DND-41 (cell line): ENCODE measurements at regions not wholly inside any gene's neighbourhood (a gene's known extent, or its start where the extent isn't known, plus 50 kb on each side); places are given as distances from the start of the nearest gene placed in this dataset.

Experiments used
- ATAC-seq: fragments of 200-7000 bp; cut with Tn5 transposase; 3 replicates; pipeline ENCODE4 v1.9.1; 2021; ENCODE audit warnings: low read depth; ENCODE audit not compliant: insufficient read depth
- DNase-seq: peaks from one replicate; pipeline ENCODE4 v3.0.0-alpha.2; 2020
- H2AFZ ChIP-seq: 2 replicates; pipeline ENCODE4 v1.6.0; 2012; ENCODE audit warnings: low read depth, low read length
- H3K27ac ChIP-seq: 2 replicates; pipeline ENCODE4 v1.5.1; 2012; ENCODE audit warnings: low read length, inconsistent platforms
- H3K27me3 ChIP-seq: fragments of 200-600 bp; sonication (generic); 2 replicates; pipeline ENCODE4 v1.6.0; 2012; ENCODE audit warnings: low read length, mild to moderate bottlenecking, inconsistent platforms; ENCODE audit not compliant: insufficient read depth, poor library complexity
- H3K36me3 ChIP-seq: 2 replicates; pipeline ENCODE4 v1.5.1; 2012; ENCODE audit warnings: low read length, inconsistent platforms; ENCODE audit not compliant: insufficient read depth
- H3K4me1 ChIP-seq: 2 replicates; pipeline ENCODE4 v1.5.1; 2012; ENCODE audit warnings: mild to moderate bottlenecking, low read length; ENCODE audit not compliant: insufficient read depth
- H3K4me2 ChIP-seq: 2 replicates; pipeline ENCODE4 v1.6.0; 2012; ENCODE audit warnings: mild to moderate bottlenecking, moderate library complexity, low read length, inconsistent platforms; ENCODE audit not compliant: insufficient read depth
- H3K4me3 ChIP-seq, 2 experiments: fragments of 200-600 bp in 1 of 2; shearing (Covaris generic) in 1 of 2; 2 replicates each; pipeline ENCODE4 v1.5.1; 2012 to 2016; ENCODE audit warnings: inconsistent platforms in 2 of 2, low read length in 2 of 2, mild to moderate bottlenecking in 2 of 2, low read depth in 1 of 2, moderate library complexity in 1 of 2
- H3K79me2 ChIP-seq: 2 replicates; pipeline ENCODE4 v1.6.0; 2012; ENCODE audit warnings: low read length, inconsistent platforms; ENCODE audit not compliant: insufficient read depth
- H3K9ac ChIP-seq: 2 replicates; pipeline ENCODE4 v1.6.0; 2012; ENCODE audit warnings: low read depth, mild to moderate bottlenecking, inconsistent platforms, low read length, moderate library complexity
- H3K9me3 ChIP-seq: 2 replicates; pipeline ENCODE4 v1.5.1; 2012; ENCODE audit warnings: low read length, moderate library complexity, mild to moderate bottlenecking, inconsistent platforms; ENCODE audit not compliant: insufficient read depth, severe bottlenecking
- H4K20me1 ChIP-seq: 2 replicates; pipeline ENCODE4 v1.6.0; 2012; ENCODE audit warnings: low read length; ENCODE audit not compliant: insufficient read depth
- CTCF ChIP-seq: IDR thresholded peaks from 2 replicates; pipeline ENCODE4 v1.5.1; 2012; ENCODE audit warnings: borderline replicate concordance, low read length, moderate library complexity, mild to moderate bottlenecking; ENCODE audit not compliant: poor library complexity, severe bottlenecking; ENCODE audit errors: extremely low read depth
- EZH2 ChIP-seq: IDR thresholded peaks from 3 replicates; pipeline ENCODE4 v1.6.1; 2012; ENCODE audit warnings: borderline replicate concordance, low read depth, mild to moderate bottlenecking, moderate library complexity, low read length, inconsistent platforms; ENCODE audit not compliant: severe bottlenecking

GRCh38 chr12:17197971-17198370 is 592.0 kb upstream of the LMO3 start:
- Histone ChIP-seq H3K4me3 (no peak overlapping the region), H3K79me2 (no peaks in the 10 kb centered on the region), H2AFZ (no peak overlapping the region), H3K27ac (no peak overlapping the region), H3K4me2 (no peak overlapping the region), H3K4me1 (no peaks in the 10 kb centered on the region), H3K9ac (no peak overlapping the region), H3K36me3 (no peaks in the 10 kb centered on the region), H4K20me1 (no peaks in the 10 kb centered on the region), H3K9me3 (no peaks in the 10 kb centered on the region), H3K27me3 (no peaks in the 10 kb centered on the region)
- TF ChIP-seq CTCF (no peak), EZH2 (no peak)
- ATAC-seq, result no peak
- no peak for DNase-seq

- no peaks in the 10 kb centered on the region for H3K36me3 ChIP-seq
- H3K4me3 ChIP-seq, result no peak overlapping the region
- no peaks in the 10 kb centered on the region for H4K20me1 ChIP-seq
- no peak for TF ChIP-seq CTCF
- no peak for TF ChIP-seq EZH2
- H3K27ac ChIP-seq, result no peak overlapping the region
- no peaks in the 10 kb centered on the region for H3K4me1 ChIP-seq
- no peaks in the 10 kb centered on the region for H3K27me3 ChIP-seq
- no peak overlapping the region for H2AFZ ChIP-seq
- no peaks in the 10 kb centered on the region for H3K79me2 ChIP-seq
- H3K9me3 ChIP-seq, result no peaks in the 10 kb centered on the region
- ATAC-seq, result no peak
- no peak overlapping the region for H3K4me2 ChIP-seq
- DNase-seq, result no peak
- no peak overlapping the region for H3K9ac ChIP-seq
These were observed 586.8 kb upstream of the LMO3 start for GRCh38 chr12:17192721-17193120.

- H3K4me1 ChIP-seq, result no peaks in the 10 kb centered on the region
- no peak overlapping the region for H3K4me2 ChIP-seq
- no peak overlapping the region for H2AFZ ChIP-seq
- no peaks in the 10 kb centered on the region for H3K9me3 ChIP-seq
- H3K9ac ChIP-seq, result no peak overlapping the region
- no peak overlapping the region for H3K27ac ChIP-seq
- no peak overlapping the region for H3K4me3 ChIP-seq
- DNase-seq (no peak), ATAC-seq (no peak)
- no peaks in the 10 kb centered on the region for H3K79me2 ChIP-seq
- no peaks in the 10 kb centered on the region for H3K36me3 ChIP-seq
- no peaks in the 10 kb centered on the region for H4K20me1 ChIP-seq
- TF ChIP-seq EZH2 (no peak), CTCF (no peak)
- H3K27me3 ChIP-seq, result no peaks in the 10 kb centered on the region
These were observed 563.9 kb upstream of the LMO3 start for GRCh38 chr12:17169726-17170471.
